Pulmonary artery endothelial cell (primary cell): ENCODE measurements at regions not wholly inside any gene's neighbourhood (a gene's known extent, or its start where the extent isn't known, plus 50 kb on each side); places are given as distances from the start of the nearest gene placed in this dataset.

Source experiments
- DNase-seq: peaks from one replicate; pipeline ENCODE4 v3.0.0-alpha.2; 2011; ENCODE audit warnings: low read depth, low spot score

DNA sequence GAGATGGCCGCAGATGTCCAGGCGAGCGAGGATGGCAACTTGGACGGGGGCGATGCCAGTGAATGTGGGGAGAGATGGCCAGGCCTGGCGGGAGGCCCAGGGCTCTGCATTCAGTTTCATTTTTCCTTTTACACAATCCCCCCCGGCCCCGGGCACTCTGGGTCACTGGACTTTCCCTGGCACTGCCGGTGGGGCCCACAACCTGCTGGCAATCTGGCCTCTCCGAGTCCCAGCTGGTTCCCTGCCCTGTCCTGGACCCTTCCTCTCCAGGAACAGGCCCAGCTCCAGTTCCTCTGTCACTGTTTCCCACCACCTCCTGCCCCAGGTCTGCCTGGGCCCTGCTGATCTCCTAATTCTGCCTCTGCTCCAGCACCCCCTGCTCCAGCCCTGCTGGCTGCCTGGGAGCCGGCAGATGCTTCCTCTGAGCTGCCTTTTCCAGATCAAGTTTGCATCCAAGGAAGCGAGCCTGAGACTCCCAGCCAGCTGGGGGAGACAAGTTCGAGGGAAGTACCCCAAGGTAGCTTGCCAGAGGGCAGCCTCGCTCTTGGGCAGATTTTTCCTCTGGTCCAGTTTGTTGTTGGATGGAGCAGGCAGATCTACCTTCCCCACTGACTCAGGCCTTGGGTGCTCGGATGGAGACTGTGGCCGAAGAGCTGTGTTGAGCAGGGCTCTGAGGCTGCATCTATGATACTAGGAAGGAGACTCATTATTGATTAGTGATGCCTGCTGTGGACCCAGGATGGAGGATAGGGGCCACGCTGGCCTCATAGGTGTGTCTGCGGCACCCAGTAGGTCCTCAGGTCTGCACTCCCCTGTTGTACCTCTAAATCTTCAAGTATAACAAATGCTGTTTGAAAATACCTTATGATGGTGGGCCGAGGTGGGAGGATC, 83.2 kb downstream of the CEBPB start:
- no peak for DNase-seq

DNA sequence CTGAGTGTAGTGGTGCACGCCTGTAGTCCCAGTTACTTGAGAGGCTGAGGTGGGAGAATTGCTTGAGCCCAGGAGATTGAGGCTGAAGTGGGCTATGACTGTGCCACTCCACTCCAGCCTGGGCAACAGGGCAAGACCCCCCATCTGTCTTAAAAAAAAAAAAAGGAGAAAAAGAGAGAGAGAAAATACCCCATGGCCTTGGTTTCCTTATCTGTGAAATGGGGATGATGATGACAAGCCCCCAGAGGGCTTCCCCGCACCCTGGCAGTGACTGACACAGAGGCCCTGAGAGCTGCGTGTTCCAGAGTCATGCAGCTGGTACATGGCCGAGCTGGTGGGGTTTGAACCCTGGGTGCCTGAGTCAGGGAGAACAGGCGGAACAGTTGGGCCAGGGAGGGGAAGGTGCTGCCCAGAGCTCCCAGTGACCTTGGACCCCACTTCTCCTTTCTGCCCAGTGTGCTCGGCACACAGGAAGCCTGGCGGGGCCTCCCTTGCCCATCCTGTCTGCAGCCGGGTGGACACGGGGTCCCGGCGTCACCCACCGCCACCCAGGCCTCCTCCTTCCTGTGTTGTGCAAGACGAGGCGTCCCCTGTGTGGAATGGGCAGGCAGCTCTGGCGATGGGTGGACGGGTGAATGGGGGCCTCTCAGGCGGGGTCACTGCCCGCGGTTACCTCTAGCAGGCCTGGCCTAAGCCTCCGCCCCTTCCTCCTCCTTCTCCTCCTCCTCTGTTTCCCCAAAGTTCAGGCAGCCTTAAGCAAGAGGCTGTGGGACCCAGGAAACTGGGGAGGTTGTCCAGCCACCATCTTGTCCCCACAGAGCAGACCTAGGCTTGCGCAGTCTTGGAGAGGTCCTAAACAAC, 84.2 kb downstream of the CEBPB start:
- no peak for DNase-seq

DNA sequence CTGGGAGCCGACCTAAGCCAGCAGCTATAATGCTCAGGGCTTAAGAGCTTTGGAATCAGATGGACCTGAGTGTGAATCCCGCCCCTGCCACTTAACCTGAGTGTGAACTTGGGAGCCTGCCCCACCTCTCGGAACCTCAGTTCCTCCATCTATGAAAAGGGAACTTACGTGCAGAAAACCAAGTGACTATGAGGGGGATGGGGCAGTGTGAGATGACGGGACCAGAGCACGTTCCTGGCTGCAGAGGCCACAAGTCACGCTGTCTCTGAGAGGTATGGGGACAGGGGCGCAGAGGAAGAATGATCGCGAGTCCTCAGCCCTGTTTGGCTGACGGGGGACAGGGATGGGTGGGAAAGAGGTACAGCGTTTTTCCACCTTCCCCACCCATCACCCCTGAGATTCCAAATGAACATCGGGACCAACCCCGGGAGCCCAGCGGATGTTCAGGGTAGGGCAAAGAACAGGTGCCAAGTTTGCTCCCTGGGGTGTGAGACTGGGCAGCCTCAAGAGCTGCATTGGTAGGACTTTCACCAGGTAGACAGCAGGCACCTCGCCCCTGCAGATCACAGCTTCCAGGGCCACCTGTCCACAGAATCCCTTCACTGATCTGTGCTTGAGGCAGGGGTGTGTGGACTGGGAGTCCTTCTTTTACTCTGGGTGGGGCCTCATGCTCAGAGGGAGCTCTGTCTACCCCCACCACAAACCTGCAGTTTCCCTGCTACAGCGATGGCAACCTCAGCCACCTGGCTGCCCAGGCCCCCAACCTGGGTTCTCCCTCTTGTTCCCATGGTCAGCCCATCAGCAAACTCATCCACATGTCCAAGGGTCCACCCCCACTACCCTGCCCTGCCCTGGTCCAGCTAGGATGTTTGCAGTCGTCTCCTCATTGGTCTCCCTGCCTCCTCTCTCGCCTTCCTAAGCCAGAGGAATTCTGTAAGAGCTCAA, 85.8 kb downstream of the CEBPB start:
- DNase-seq = no peak

DNA sequence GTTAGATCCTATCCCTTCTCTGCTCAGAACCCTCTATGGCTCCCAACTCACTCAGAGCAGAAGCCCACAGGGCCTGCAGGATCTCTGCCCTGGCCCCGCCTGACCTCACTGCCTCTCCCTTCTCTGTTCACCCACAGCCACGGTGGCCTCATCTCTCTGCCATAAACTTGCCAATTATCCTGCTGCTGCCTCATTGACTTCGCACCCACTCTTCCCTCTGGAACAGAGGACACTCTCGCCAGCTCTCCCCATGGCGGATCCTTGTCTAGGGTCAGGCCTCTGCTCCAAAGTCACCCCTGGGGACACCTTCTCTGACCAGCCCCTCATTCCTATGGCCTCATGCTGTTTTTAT, 86.4 kb downstream of the CEBPB start:
- DNase-seq = no peak

DNA sequence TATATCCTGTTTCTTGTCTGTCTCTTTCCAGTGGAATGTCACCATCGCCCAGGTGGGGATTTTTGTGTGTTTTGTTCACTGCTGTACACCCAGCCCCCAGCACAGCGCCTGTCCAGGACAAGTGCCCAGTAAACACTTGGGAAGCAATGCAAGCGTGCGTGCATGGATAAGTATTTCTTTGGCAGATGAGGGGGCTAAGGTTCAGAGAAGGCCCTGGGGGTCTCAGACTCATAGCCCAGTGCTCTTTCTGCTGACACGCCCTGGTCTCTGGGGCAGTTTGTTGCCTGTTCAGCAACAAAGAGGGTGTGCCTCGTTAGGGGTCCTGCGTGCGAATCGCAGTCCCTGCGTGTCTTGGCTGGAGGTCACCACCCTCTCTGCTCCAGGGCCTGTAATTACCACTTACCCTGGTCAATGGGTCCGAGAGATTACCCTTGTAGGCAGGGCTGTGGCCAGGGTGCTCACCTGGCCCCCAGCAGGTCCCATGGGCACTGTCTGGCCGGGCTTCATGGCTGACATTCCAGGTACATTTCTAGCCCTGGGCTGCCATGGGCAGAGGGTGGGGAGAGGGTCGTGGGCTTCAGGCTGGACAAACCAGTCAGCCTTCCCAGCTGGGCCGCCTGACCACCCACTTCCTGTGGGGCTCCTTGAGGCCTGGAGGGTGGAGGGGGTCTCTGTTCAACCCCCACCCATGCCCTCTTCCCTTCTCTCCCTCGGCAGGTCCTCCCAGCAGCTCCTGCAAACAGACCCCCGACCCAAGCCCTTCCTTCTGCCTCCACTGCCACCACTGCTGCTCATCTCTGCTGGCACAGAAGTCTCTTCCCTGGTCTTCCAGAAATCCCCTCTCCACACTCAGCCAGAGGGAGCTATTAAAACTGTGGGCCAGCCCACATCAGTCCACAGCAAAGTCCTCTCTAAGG, 87.1 kb downstream of the CEBPB start:
- no peak for DNase-seq

DNA sequence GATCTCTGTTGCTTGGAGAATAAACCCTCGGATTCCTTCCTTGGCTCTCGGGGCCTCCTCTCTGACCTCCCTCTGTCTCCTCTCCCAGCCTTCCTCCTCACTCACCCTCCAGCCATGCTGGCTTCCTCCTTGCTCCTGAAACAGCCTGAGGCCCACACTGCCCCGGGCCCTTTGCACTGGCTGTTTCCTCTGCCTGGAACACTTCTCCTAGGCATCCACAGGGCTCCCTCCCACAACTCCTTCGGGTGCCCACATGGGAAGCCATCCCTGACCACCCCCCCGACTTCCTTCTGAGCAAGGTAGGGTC, 87.7 kb downstream of the CEBPB start:
- DNase-seq = no peak

DNA sequence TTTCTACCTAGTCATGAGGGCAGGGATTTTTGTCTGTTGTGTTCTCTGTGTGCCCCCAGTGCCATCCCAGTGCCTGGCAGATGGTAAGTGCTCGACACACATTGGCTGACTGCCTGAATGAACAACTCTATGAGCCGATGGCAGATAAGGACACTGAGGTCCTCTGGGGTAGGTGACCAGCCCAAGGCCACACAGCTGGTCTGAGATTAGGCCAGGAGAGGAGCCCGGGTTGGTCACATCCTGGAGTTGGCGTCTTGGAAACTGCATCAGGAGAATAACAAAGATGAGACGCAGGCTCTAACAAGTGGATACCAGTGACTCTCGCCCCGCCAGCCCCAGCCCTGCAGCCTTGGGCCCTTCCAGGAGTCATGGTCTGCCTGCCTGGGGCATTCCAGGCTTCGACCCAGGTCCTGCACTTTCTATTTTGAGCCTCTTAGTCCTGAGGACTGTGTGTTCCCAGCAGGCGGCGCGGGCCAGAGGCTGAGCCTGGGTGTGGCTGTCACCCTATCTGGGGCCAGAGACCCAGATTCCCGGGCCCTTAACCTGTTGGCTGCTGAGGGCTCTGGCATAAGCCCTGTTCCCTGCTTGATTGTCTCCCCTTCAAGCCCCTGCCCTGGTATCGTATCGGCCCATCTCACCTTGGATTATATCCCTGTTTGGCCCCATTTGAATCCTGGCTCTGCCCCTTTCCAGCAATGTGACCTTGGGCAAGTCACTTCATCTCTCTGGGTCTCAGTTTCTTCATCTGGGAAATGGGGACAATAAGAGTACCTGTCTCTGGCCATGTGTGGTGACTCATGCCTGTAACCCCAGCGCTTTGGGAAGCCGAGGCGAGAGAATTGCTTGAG, 88.3 kb downstream of the CEBPB start:
- no peak for DNase-seq

DNA sequence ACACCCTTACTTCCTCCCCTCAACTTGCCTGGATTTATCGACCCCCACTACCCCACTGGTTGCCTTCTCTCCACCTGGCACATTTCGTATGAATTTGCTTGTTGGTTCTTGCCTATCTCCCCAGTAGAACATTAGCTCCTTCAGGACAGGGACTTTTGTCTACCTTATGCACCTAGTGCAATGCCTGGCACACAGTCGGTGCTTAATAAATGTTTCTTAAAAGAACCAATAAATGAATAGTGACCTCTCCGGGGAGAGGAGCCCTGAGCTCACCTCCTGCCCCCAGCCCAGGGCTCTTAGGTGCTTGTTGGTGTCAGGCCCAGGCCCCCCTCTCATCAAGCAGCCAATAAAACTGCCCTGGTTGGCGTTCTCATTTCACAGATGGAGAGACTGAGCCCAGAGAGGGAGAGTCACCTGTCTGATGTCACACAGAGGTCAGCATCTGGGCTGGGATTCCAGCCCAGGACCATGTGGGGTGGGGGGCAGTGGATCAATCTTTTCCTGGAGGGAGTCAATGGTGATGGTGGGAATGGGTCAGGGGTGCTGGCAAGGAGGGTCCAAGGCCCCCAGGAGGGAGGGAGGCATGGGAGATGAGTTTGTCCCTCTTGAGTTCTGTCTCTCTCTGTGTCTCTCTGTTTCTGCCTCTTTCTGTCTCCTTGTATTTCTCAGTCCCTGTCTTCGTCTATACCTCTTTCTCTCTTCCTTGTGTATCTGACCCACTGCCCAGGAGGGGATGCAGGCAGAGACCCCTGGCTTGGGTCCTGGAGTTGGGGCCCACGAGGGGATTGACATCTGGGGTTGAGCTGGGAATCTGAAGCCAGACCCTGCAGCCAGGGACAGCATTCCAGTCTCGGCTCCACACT, 89.6 kb downstream of the CEBPB start:
- DNase-seq = no peak

DNA sequence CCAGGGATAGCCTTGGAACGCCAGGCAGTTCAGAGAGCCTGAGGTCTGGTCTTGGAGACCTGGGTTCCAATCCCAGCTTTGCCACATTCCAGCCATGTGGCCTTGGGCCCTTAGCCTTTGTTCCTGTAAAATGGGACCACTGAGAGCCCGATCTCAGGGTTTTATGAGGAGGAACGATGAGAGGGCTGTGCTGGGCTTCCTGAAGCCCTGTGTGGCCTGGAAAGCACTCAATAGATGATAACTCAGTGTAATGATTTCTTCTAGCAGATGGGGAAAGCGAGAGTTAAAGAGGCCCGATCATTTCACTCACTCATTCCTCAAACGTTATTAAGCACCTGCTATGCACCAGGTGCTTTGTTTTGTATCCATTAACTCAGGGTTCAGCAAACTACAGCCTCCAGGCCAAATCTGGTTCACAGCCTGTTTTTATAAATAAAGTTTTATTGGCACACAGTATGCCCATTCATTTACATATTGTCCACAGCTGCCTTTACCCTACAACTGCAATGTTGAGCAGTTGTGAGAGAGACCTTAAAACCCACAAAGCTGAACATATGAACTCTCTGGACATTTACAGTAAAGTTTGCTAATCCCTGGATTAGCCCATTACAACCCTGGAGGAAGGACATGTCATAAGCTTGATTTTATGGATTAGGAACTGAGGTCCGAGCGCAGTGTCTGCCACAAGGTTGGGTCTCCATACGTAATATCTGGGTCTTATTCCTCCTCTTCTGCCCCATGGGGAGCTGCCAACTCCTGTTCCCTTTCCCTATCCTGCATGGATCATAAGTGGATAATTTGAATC, 90.4 kb downstream of the CEBPB start:
- DNase-seq = no peak

DNA sequence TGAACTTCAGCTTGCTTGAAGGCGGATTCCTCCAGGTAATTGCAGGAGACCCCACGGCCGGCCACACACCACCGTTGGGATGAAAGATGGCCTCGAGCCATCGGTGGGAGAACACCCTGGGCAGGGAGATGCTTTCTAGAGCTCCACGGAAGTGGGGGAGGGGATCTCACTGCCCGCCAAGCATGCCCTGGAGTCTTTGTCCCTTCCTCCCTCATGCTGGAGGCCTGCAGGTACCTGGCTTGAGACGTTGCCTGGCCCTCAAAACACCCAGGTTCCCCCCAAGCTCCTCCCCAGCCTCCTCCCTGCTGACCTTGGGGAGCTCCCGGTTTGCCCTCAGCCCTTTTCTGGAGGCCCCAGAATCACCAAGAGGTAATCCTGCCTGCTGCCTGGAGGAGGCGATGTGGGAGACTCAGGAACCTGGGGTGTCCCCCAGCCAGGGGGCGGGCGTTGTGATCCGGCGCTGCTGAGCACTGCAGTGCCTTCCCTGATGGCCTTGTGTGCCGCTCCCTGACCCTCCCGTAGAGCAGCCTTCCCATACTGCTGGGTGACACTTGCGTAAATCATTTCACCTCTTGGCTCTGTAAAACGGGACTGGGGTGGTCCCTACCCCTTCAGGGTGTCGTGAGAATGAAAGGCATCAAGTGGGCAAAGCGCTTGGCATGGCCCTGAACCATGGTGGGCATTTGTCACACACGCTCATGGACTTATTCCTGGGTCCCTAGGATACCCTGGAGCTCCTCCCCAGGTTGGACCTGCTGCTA, 91.4 kb downstream of the CEBPB start:
- DNase-seq = no peak

DNA sequence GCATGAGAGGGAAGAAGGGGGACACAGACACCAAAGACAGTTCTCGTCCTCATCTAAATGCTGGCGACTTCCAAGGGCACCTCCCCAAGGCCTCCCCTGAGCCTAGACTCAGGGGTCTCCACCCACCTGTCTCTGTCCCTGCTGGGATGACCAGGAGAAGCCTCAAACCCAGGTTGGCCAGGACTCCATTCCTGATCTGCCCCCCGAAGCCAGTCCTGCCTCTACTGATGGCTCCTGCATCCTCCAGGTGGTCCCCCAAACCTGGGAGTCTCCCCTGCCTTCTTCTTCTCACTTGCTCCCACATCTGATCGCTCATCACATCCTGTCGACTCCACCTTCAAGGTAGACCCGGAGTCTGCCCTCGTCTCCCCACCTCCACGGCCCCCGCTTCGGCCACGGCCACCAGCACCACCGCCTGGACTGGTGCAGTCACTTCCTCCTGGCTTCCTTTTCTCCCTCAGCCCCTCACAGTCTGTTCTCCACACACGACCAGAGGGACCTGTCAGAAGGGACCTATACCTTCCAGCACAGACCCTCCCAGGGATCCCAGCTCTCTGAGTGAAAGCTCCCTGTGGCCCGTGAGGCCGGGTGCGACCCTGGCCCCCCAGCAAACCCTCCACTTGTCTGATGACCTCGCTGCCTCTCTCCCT, 92.1 kb downstream of the CEBPB start:
- no peak for DNase-seq

DNA sequence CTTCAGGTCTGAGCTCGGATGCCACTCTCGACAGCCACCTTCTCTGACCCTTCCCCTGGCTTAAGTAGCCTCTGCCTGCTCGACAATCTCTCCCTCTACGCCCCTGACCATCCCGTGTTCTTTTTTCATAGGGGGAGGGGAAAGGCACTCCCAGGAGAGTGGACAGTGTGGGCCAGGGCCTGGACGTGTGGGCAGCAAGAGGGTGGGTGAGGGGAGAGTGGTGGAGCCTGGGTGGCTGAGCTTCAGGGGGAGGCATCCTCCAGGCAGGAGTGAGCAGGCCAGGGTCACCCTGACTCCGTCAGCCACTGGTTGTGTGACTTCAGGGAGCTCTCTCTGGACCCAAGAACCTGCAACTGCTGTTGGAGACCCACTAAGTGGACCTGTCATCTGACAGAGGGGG, 92.7 kb downstream of the CEBPB start:
- DNase-seq = no peak

DNA sequence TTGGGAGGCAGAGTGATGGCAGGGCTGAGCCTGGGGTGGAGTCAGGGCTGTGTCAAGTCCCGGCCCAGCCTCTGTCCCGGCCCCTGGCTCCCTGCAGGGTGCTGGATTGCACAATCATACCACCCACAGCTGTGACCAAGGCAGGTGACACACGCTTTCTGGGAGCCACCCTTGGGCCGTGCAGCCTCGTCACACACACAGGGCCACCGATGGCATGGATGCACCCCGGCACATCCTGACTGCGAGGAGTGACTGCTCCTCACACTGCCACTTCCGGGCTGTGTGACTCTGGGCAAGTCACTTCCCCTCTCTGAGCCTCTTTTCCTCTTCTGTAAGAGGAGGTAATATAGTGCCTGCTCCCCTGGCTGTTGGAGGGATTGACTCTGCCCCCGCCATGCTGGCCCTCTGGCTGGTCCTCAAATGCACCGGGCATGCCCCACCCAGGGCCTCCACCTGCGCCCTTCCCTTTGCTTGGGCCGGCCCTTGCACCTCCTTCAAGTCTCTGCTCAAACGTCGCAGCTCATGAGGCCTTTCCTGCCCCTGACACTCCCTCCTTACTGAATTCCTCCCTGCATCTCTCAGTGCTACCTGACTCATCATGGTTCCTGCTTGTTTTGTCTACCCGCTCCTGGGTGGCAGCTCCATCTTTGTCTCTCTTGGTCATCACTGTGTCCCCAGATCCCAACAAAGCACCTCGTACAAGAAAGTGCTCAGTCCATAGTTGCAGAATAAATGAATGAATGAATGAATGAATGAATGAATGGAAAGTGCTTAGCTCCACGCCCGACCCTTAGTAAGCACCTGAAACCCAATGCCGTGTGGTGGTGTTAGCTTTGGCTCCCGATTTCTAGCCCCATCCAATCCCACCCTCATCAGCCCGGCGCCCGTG, 93.5 kb downstream of the CEBPB start:
- no peak for DNase-seq

DNA sequence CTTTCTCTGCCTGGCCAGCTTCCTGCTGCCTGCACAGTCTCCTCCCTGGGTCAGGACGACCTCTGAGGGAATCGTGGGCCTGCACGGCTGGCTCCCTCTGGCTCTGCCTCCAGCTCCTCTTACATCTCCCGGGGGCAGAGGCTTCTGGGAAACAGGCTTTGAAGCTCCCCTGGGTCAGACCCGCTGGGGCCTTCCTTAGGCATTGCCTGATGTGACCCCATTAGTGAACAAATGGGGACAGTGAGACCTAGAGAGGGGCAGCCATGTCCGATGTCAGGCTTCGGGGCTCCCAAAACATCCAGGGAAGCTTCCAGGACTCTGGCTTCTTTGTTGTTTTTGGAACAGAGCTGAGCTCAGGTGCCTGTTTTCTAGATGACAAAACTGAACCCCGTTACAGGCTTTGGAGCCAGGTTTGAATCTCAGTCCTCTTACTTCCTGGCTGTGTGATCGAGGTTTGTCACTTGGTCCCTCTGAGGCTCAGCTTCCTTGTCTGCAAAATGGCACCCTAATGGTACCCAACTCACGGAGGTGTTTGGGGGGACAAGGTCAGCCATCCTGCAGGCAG, 94.3 kb downstream of the CEBPB start:
- no peak for DNase-seq
